ENCODE measurements at regions not wholly inside any gene's neighbourhood (a gene's known extent, or its start where the extent isn't known, plus 50 kb on each side); places are given as distances from the start of the nearest gene placed in this dataset.
"Not testable (repeated sequence)": the region's sequence is repeated elsewhere in the genome, so short reads cannot be mapped to it uniquely, and the experiment has no call there.

DNA sequence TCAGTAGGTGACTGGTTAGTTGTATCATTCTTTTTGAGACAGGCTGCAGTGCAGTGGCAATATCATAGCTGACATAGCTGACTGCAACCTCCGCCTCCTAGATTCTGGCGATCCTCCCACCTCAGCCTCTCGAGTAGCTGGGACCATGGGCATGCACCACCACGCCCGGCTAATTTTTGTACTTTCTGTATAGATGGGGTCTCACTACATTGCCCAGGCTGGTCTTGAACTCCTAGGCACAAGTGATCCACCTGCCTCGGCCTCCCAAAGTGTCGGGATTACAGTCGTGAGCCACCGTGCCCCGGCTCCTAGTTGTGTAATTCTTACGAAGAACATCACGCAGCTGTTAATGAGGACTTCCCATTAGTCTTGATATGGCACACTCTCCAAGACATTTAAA, 123.4 kb upstream of the VKORC1L1 start:
- DNase-seq, result no peak

DNA sequence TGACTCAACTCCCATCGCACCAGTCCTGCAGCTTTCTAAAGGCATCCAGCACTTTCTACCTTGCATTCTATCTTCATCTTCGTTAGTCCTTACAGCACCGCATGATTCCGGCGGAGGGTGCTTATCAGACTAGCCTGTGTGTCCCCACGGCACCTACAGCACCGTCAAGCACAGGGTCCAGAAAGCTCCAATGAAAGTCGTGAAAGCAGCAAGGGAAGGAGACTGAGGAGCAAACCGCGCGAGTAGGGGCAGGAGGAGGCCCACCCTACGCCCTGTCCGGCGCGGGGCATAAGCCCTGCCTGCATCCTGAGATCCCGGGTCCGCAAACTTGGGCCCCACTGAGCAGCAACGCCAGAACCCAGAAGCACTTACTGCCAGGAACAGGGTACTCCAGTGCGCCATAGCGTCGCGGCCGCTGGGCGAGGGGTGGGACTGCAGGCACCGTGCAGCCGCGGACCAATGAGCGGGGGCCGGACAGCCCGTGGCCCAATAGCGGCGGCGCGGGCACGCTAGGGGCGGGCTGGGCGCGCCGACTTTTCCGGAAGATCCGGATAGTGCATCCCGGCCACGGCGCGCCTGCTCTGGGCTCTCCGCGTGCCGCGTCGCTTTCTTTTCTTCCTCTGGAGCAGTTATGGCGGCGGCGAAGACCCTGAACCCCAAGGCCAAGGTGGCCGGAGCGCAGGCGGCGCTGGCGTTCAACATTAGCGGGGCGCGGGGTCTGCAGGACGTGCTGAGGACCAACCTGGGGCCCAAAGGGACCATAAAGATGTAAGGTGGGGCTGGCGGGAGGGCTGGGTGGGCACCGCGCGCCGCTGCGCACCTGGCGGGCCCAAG, 122.1 kb upstream of the VKORC1L1 start:
- DNase-seq, result peak; percentile 87

GRCh38 chr7:65754070-65754469, 118.8 kb upstream of the VKORC1L1 start:
- not testable (repeated sequence) for DNase-seq

GRCh38 chr7:65758991-65759390, 113.9 kb upstream of the VKORC1L1 start:
- not testable (repeated sequence) for DNase-seq

DNA sequence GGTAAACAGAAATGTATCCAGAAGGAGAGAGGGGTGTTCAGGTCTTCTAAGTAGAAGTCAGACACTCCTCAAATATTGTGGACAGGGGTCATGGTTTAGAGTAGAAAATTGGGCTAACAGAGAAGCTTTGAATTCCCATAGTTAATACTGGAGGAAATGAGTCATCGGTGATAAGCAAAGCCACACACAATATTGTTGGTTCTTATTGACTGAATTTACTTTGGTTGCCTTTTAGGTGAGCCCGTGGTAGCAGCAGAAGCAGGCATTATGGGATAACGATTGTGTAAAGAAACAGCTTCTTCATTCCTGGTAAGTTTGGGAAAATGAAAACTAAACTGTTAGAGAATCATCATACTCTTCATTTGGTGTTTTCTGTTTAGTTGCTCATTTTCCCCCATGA, 110.2 kb upstream of the VKORC1L1 start:
- not testable (repeated sequence) for DNase-seq

- DNase-seq, result not testable (repeated sequence)
Measured at GRCh38 chr7:65763114-65763513, 109.8 kb upstream of the VKORC1L1 start.

DNA sequence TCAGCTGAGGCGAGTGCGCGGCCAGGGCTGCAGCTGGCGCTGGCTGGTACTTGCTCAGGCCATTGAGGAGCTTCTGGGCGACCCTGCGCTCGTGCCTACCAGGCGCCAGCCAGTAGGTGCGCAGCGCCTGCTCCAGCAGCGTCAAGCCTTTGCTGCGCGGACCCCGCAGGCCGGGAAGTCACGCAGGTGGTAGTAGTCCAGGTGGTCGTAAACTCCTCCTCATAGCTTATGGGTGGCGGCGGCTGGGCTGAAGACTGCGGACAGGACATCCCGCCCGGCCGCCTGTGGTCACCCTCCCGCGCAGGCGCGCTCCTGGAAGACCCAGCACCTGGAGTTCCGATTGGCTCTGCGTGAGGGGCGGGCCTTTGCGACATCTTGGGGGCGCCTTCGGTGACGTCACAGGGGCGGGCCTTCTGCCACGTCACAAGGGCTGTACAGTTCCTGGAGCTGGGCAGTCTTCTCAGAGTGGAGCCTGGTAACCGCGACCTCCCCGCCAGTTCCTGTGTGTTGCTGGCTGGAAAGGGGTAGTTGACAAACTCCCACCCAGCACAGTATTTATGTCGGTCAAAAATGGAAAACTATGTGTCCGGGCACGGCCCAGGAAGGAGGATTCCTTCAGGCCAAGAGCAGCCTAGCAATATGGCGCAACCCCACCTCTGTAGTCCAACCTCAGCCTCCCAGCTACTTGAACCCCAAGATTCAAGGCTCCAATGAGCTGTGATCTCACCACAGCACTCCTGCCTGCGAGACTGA, 102.2 kb upstream of the VKORC1L1 start:
- DNase-seq, result peak; percentile 95

- DNase-seq, result not testable (repeated sequence)
Measured at GRCh38 chr7:65771226-65771569, 101.7 kb upstream of the VKORC1L1 start.

GRCh38 chr7:65776677-65777076, 96.2 kb upstream of the VKORC1L1 start:
- not testable (repeated sequence) for DNase-seq

DNA sequence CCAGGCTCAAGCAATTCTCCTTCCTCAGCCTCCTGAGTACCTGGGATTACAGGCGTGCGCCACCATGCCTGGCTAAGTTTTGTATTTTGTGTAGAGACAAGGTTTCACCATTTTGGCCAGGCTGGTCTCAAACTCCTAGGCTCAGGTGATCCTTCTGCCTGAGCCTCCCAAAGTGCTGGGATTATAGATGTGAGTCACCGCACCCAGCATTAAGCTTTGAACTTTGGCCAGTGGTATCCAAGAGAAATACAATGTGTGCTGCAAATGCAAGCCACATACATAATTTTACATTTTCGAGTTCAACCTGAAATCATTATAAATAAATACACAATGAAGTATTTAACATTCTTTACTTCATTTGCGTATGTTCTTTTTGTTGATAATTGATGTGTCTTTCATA, 82.9 kb upstream of the VKORC1L1 start:
- DNase-seq, result not testable (repeated sequence)

GRCh38 chr7:65791788-65792187, 81.1 kb upstream of the VKORC1L1 start:
- DNase-seq, result not testable (repeated sequence)

GRCh38 chr7:65792726-65793125, 80.1 kb upstream of the VKORC1L1 start:
- DNase-seq, result not testable (repeated sequence)

GRCh38 chr7:65794671-65795391, 78.0 kb upstream of the VKORC1L1 start:
- DNase-seq, result not testable (repeated sequence)

DNA sequence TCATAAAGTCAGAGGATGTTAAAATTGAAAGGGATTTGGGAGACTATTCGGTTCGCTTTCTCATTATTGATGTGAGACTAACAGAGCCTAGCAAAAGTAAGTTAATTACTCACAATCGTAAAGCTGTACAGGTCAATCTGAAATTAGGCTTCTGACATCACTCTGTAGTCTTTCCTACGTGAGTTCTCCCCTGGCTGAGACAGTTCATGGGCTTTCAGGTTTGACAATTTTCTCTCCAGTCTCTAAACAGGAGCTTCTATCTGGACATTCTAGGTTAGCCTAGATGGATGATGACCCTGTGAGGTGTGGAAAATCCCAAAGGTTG, 77.5 kb upstream of the VKORC1L1 start:
- DNase-seq, result not testable (repeated sequence)

DNA sequence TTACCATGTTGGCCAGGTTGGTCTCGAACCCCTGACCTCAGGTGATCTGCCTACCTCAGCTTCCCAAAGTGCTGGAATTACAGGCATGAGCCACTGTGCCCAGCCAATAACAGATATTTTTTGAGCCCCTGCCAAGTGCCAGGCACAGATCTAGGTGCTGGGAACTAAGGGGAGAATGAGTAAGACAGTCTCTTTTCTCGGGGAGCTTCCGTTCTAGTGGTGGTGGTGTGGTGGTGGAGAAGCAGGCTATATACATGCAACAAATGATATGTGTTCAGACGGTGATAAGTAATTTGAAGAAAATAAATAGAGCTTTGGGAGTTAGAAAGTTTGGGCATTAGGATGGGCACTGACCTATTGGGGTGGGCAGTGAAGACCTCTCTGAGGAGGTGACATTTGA, 76.7 kb upstream of the VKORC1L1 start:
- no peak for DNase-seq

- not testable (repeated sequence) for DNase-seq
Measured at GRCh38 chr7:65797086-65797485, 75.8 kb upstream of the VKORC1L1 start.

GRCh38 chr7:65797566-65797965, 75.3 kb upstream of the VKORC1L1 start:
- DNase-seq, result not testable (repeated sequence)

DNA sequence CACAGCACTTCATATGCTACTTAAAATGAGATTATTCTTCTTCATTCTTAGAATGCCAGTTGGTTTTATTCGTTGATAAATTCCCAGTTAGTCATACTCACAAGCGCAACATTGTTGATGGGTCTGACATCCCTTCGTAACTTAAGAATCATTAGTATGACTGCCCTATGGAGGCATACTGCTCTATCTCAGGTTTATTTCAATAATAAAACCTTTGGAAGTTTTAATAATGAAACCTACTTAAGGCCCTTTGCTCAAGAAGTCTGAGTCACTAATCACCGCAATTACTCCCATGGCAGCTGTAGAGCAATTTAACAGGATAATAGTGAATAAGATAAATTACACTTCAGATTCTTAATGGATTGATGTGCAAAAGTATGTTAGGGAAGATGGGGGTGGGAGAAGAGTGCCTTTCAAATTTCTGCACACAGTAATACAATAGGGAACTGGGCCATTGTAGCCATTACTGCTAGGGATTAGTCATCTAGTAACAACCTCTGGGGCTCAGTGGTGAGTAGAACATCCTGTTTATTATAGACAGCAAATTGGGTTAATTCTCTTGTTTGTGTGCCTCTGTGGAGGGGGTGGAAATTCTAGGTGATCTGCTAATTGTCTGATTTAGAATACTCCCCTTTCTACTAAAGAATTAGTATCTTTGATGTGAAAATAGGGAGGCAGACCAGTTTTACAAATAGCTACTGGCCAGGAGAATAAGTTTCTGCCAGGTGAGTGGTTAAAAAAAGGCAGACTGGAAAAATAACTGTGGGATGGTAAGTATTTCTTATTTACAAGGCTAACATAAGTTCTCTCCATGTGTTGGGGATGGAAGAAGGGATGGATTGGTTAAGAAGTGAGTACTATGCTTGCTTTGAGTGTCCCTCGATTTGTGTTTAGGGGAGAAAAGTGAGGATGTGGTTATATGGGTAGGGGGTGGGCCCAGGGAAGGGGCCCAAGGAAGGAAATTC, 74.5 kb upstream of the VKORC1L1 start:
- DNase-seq, result peak; percentile 41

- not testable (repeated sequence) for DNase-seq
Measured at GRCh38 chr7:65800191-65800590, 72.7 kb upstream of the VKORC1L1 start.

DNA sequence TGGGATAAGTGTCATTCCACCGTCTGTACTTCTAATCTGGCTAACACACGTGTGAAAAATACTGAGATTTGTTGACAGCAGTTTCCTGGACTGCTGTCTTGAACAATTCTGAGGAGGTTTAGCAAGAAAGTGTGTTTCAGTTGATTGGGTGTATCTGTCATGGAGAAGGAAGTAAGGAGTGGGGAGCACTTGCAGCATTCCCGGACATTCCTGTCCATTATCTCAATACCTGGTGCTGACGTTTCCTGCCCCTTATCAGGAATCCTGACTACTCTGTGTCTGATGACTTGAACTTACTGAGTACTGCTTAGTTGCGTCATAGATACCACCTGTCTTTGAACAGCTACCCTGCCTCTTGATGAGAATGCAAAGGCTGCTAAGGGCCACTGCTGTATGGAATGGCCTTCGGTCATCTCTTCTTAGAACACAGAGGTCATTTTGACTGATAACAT, 72.0 kb upstream of the VKORC1L1 start:
- DNase-seq, result no peak

GRCh38 chr7:65804887-65805286, 68.0 kb upstream of the VKORC1L1 start:
- no peak for DNase-seq

GRCh38 chr7:65807067-65807466, 65.8 kb upstream of the VKORC1L1 start:
- DNase-seq, result not testable (repeated sequence)

Measured in CD4-positive, alpha-beta T cell treated with Interleukin-17A for 1 hour (primary cell).